ENCODE measurements at regions not wholly inside any gene's neighbourhood (a gene's known extent, or its start where the extent isn't known, plus 50 kb on each side); places are given as distances from the start of the nearest gene placed in this dataset.
A peak's percentile ranks its signal among the peaks of the same experiment; 100 is the strongest.

GRCh38 chr12:90153827-90154226, 445.2 kb upstream of the ATP2B1 start:
- Histone ChIP-seq H3K36me3 (ENCODE audit: control insufficient read depth, insufficient read depth, low read length) (no peaks in the 10 kb centered on the region), H2AFZ (ENCODE audit: low read length) (no peak overlapping the region), H3K4me3 (replicated peaks in 1 of 4; ENCODE audit: control extremely low read depth in 1 of 4, insufficient read depth in 1 of 4, low read depth in 3 of 4, low read length in 4 of 4) (no peak overlapping the region), H3K27ac (ENCODE audit: insufficient read depth, low read length) (no peak overlapping the region), H3K9ac (ENCODE audit: insufficient read depth, low read length) (no peak overlapping the region), H3K27me3 (ENCODE audit: control insufficient read depth, insufficient read depth, low read length) (no peaks in the 10 kb centered on the region), H3K79me2 (ENCODE audit: control insufficient read depth, insufficient read depth, low read length) (no peaks in the 10 kb centered on the region), H3K9me3 (ENCODE audit: control insufficient read depth, insufficient read depth, low read depth, low read length) (no peaks in the 10 kb centered on the region), H3K4me2 (ENCODE audit: extremely low read depth, insufficient read depth, low read length) (no peak overlapping the region), H3K4me1 (ENCODE audit: control insufficient read depth, extremely low read depth, insufficient read depth, low read length) (no peaks in the 10 kb centered on the region), H4K20me1 (ENCODE audit: control insufficient read depth, extremely low read depth, insufficient read depth, low read length) (no peaks in the 10 kb centered on the region)
- TF ChIP-seq, protein P1, sequence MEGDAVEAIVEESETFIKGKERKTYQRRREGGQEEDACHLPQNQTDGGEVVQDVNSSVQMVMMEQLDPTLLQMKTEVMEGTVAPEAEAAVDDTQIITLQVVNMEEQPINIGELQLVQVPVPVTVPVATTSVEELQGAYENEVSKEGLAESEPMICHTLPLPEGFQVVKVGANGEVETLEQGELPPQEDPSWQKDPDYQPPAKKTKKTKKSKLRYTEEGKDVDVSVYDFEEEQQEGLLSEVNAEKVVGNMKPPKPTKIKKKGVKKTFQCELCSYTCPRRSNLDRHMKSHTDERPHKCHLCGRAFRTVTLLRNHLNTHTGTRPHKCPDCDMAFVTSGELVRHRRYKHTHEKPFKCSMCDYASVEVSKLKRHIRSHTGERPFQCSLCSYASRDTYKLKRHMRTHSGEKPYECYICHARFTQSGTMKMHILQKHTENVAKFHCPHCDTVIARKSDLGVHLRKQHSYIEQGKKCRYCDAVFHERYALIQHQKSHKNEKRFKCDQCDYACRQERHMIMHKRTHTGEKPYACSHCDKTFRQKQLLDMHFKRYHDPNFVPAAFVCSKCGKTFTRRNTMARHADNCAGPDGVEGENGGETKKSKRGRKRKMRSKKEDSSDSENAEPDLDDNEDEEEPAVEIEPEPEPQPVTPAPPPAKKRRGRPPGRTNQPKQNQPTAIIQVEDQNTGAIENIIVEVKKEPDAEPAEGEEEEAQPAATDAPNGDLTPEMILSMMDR (conservative IDR thresholded peaks at IDR 0.05 in 1 of 2, IDR thresholded peaks at IDR 0.05 in 1 of 2; ENCODE audit: low read depth in 1 of 2, low read length in 2 of 2), result no peak
- TF ChIP-seq EZH2 (IDR thresholded peaks at IDR 0.05; ENCODE audit: low read length, missing control alignments), result no peak
- no peak for DNase-seq (ENCODE audit: low read depth in 2 of 2)

DNA sequence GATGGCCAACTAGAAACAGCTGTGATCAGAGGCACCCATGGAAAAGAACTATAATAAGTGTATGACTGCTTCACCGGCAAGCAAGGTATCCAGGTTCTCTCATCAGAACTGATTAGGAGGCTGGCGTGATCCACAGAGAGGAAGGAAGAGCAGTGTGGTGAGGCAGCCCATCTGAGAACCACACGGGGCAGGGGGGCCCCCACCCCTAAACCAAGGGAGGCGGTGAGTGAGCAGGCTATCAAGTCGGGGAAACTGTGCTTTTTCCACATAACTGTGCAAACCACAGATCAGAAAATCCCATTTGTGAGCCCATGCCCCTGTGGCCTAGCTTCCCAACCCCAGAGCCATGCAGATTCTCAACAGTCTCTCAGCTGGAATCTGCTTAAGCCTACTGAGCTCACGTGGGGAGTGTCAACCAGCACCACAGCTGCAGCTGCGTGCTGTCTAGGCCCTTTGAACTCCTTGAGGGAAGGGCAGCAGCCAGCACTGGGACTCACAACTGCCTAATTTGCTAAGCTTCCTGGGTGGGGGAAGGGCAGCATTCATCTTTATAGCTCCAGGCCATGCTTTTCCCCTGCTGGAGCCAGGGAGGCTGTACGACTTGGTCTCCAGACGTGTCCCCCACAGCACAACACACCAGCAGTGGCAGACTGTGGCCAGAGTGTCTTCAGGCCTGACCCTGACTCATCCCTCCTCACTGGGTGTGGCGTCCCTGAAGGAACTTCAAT, 444.4 kb upstream of the ATP2B1 start:
- Histone ChIP-seq H3K79me2 (ENCODE audit: control insufficient read depth, insufficient read depth, low read length) (no peaks in the 10 kb centered on the region), H3K4me2 (ENCODE audit: extremely low read depth, insufficient read depth, low read length) (no peak overlapping the region), H3K9me3 (ENCODE audit: control insufficient read depth, insufficient read depth, low read depth, low read length) (no peaks in the 10 kb centered on the region), H3K4me1 (ENCODE audit: control insufficient read depth, extremely low read depth, insufficient read depth, low read length) (no peaks in the 10 kb centered on the region), H3K27ac (ENCODE audit: insufficient read depth, low read length) (no peak overlapping the region), H3K4me3 (replicated peaks in 1 of 4; ENCODE audit: control extremely low read depth in 1 of 4, insufficient read depth in 1 of 4, low read depth in 3 of 4, low read length in 4 of 4) (no peak overlapping the region), H2AFZ (ENCODE audit: low read length) (no peak overlapping the region), H3K9ac (ENCODE audit: insufficient read depth, low read length) (no peak overlapping the region), H3K27me3 (ENCODE audit: control insufficient read depth, insufficient read depth, low read length) (no peaks in the 10 kb centered on the region), H3K36me3 (ENCODE audit: control insufficient read depth, insufficient read depth, low read length) (no peaks in the 10 kb centered on the region), H4K20me1 (ENCODE audit: control insufficient read depth, extremely low read depth, insufficient read depth, low read length) (no peaks in the 10 kb centered on the region)
- DNase-seq (ENCODE audit: low read depth in 2 of 2), result peak in 1 of 2 donors; percentile 11
- TF ChIP-seq EZH2 (IDR thresholded peaks at IDR 0.05; ENCODE audit: low read length, missing control alignments), result no peak
- TF ChIP-seq, protein P1 (conservative IDR thresholded peaks at IDR 0.05 in 1 of 2, IDR thresholded peaks at IDR 0.05 in 1 of 2; ENCODE audit: low read depth in 1 of 2, low read length in 2 of 2), result no peak

DNA sequence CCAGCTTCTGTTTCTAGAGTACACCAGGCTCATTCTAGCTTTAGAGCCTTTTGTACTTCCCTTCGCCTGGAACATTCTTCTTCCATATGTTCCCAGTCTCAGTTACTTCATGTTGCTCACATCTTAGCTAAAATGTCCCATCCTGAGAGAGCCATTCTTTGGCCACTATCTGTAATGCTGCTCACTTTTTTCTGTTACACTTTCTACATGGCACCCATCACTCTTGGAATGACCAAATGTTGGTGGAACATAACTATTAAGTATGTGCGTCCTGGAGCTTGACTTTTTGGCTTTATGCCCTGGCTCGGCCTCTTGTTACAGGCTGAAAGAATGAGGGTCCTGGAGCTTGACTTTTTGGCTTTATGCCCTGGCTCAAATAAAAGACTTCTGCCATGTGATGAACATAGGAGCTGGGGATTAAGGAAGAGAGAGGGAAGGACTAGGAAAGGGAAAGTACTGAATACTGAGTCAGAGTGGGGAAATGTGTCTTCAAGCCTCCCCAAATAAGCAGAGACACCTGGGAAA, 442.9 kb upstream of the ATP2B1 start:
- no peaks in the 10 kb centered on the region for H3K9me3 ChIP-seq (ENCODE audit: control insufficient read depth, insufficient read depth, low read depth, low read length)
- no peak overlapping the region for H3K9ac ChIP-seq (ENCODE audit: insufficient read depth, low read length)
- H3K4me3 ChIP-seq (replicated peaks in 1 of 4; ENCODE audit: control extremely low read depth in 1 of 4, insufficient read depth in 1 of 4, low read depth in 3 of 4, low read length in 4 of 4), result no peak overlapping the region
- H2AFZ ChIP-seq (ENCODE audit: low read length), result no peak overlapping the region
- DNase-seq (ENCODE audit: low read depth in 2 of 2), result peak in 1 of 2 donors; percentile 6
- H3K27ac ChIP-seq (ENCODE audit: insufficient read depth, low read length), result no peak overlapping the region
- H3K27me3 ChIP-seq (ENCODE audit: control insufficient read depth, insufficient read depth, low read length), result no peaks in the 10 kb centered on the region
- H3K36me3 ChIP-seq (ENCODE audit: control insufficient read depth, insufficient read depth, low read length), result no peaks in the 10 kb centered on the region
- TF ChIP-seq EZH2 (IDR thresholded peaks at IDR 0.05; ENCODE audit: low read length, missing control alignments), result no peak
- TF ChIP-seq, protein P1 (conservative IDR thresholded peaks at IDR 0.05 in 1 of 2, IDR thresholded peaks at IDR 0.05 in 1 of 2; ENCODE audit: low read depth in 1 of 2, low read length in 2 of 2), result no peak
- H3K4me1 ChIP-seq (ENCODE audit: control insufficient read depth, extremely low read depth, insufficient read depth, low read length), result no peaks in the 10 kb centered on the region
- no peaks in the 10 kb centered on the region for H3K79me2 ChIP-seq (ENCODE audit: control insufficient read depth, insufficient read depth, low read length)
- H4K20me1 ChIP-seq (ENCODE audit: control insufficient read depth, extremely low read depth, insufficient read depth, low read length), result no peaks in the 10 kb centered on the region
- H3K4me2 ChIP-seq (ENCODE audit: extremely low read depth, insufficient read depth, low read length), result no peak overlapping the region
